ENCODE measurements at regions not wholly inside any gene's neighbourhood (a gene's known extent, or its start where the extent isn't known, plus 50 kb on each side); places are given as distances from the start of the nearest gene placed in this dataset.

- Histone ChIP-seq H3K4me3 (no peak overlapping the region), H3K27ac (no peak overlapping the region), H3K4me1 (no peaks in the 10 kb centered on the region), H3K9me3 (no peaks in the 10 kb centered on the region), H3K36me3 (no peaks in the 10 kb centered on the region), H3K27me3 (no peaks in the 10 kb centered on the region)
- intact Hi-C loops (cut with DNase I), result no loop called here
- 43 to 59% methylated on average over 2 of the region's 2 CpGs for WGBS, 2 donors
- ATAC-seq, result no peak
- no peak for DNase-seq
- TF ChIP-seq, protein P1, sequence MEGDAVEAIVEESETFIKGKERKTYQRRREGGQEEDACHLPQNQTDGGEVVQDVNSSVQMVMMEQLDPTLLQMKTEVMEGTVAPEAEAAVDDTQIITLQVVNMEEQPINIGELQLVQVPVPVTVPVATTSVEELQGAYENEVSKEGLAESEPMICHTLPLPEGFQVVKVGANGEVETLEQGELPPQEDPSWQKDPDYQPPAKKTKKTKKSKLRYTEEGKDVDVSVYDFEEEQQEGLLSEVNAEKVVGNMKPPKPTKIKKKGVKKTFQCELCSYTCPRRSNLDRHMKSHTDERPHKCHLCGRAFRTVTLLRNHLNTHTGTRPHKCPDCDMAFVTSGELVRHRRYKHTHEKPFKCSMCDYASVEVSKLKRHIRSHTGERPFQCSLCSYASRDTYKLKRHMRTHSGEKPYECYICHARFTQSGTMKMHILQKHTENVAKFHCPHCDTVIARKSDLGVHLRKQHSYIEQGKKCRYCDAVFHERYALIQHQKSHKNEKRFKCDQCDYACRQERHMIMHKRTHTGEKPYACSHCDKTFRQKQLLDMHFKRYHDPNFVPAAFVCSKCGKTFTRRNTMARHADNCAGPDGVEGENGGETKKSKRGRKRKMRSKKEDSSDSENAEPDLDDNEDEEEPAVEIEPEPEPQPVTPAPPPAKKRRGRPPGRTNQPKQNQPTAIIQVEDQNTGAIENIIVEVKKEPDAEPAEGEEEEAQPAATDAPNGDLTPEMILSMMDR (IDR thresholded peaks at IDR 0.05), result no peak
- no peak for FAIRE-seq
Observed at GRCh38 chr3:106425026-106425425, 556.2 kb upstream of the CBLB start.

DNA sequence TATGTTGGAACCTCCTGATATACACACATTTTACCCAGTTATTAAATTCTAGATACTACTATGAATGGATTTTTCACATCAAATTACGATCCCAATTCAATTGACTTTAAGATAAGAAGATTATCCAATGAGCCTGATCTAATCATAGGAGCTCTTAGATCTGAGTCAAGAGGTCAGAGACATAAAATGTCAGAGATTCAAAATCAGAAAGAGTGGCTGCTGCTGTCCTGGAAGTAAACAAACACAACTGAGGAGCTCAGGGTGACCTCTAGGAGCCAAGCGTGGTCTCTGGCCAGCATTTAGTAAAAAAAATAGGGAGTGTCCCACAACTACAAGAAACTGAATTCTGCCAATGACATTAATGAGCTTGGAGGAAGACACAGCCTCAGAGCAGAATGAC, 557.1 kb upstream of the CBLB start:
- no peak for DNase-seq
- Histone ChIP-seq H3K9me3 (no peaks in the 10 kb centered on the region), H3K4me3 (no peak overlapping the region), H3K27ac (no peak overlapping the region), H3K27me3 (no peaks in the 10 kb centered on the region), H3K36me3 (no peaks in the 10 kb centered on the region), H3K4me1 (no peaks in the 10 kb centered on the region)
- intact Hi-C loops (cut with DNase I), result no loop called here
- WGBS, 2 donors, result 41 to 53% methylated on average over 2 of the region's 2 CpGs
- TF ChIP-seq, protein P1 (IDR thresholded peaks at IDR 0.05), result no peak
- ATAC-seq, result no peak
- no peak for FAIRE-seq

GRCh38 chr3:106428565-106428994, 559.8 kb upstream of the CBLB start:
- Histone ChIP-seq H3K36me3 (no peaks in the 10 kb centered on the region), H3K27me3 (no peaks in the 10 kb centered on the region), H3K27ac (no peak overlapping the region), H3K4me3 (no peak overlapping the region), H3K4me1 (no peaks in the 10 kb centered on the region), H3K9me3 (no peaks in the 10 kb centered on the region)
- TF ChIP-seq, protein P1 (IDR thresholded peaks at IDR 0.05), result no peak
- FAIRE-seq (peak; percentile 20), DNase-seq (no peak), ATAC-seq (peak in 3 of 4 donors; percentile 15 to 66 (median 32))
- WGBS, 2 donors, result 33 to 37% methylated on average over 2 of the region's 2 CpGs
- intact Hi-C loops (cut with DNase I), result no loop called here

- no peak for ATAC-seq
- H3K27ac ChIP-seq, result no peak overlapping the region
- no peak for FAIRE-seq
- H3K4me3 ChIP-seq, result no peak overlapping the region
- no peaks in the 10 kb centered on the region for H3K36me3 ChIP-seq
- intact Hi-C loops (cut with DNase I), result no loop called here
- H3K27me3 ChIP-seq, result no peaks in the 10 kb centered on the region
- TF ChIP-seq, protein P1 (IDR thresholded peaks at IDR 0.05), result no peak
- H3K9me3 ChIP-seq, result no peaks in the 10 kb centered on the region
- no peak for DNase-seq
- 63 to 73% methylated on average over 7 of the region's 7 CpGs for WGBS, 2 donors
- no peaks in the 10 kb centered on the region for H3K4me1 ChIP-seq
Observed at GRCh38 chr3:106431721-106432120, 562.9 kb upstream of the CBLB start.

DNA sequence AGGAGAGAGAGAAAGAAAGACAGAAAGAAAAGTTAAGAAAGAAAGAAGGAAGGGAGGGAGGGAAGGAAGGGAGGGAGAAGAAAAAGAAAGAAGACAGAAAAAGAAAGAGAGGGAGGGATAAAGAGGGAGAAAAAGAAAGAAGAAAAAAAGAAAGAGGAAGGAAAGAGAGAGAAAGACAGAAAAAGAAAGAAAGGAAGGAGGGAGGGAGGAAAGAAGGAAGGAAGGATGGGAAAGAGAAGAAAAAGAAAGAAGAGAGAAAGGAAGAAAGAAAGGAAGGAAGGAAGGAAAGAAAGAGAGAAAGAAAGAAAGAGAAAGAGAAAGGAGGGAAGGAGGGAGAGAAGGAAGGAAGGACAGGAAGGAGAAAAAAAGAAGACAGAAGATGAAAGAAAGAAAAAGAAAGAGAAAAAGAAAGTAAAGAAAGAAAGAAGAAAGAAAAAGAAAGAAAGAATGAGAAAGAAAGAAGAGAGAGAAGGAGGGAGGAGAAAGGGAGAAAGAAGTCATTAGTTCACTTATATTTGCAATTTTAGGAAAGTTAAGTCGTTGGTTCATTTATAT, 567.2 kb upstream of the CBLB start:
- ATAC-seq (no peak), FAIRE-seq (no peak), DNase-seq (no peak)
- Histone ChIP-seq H3K27me3 (no peaks in the 10 kb centered on the region), H3K36me3 (no peaks in the 10 kb centered on the region), H3K4me3 (no peak overlapping the region), H3K27ac (no peak overlapping the region), H3K4me1 (no peaks in the 10 kb centered on the region), H3K9me3 (no peaks in the 10 kb centered on the region)
- 47 to 57% methylated on average over 1 of the region's 1 CpG for WGBS, 2 donors
- intact Hi-C loops (cut with DNase I), result no loop called here
- TF ChIP-seq, protein P1 (IDR thresholded peaks at IDR 0.05), result no peak

Data from pancreas (tissue), 10 donors.